ENCODE measurements at regions not wholly inside any gene's neighbourhood (a gene's known extent, or its start where the extent isn't known, plus 50 kb on each side); places are given as distances from the start of the nearest gene placed in this dataset.

DNA sequence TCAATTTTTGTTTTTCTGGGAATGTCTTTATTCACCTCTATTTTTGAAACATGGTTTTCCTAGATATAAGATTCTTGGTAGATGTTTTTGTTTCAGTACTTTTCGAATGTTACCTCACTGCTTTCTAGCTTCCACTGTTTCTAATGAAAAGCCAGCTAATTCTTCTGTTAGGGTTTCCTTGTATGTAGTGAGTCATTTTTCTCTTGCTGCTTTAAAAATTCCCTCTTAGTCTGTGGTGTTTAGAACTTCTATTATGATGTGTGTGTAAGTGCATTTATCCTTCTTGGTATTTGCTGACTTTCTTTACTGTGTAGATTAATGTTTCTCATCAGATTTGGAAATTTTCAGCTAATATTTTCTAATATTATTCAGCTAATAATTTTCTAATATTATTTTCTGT is 151.1 kb upstream of the OSTN start:
- no peak overlapping the region for H3K27ac ChIP-seq
- H3K4me1 ChIP-seq, result no peaks in the 10 kb centered on the region
- TF ChIP-seq, protein P1, sequence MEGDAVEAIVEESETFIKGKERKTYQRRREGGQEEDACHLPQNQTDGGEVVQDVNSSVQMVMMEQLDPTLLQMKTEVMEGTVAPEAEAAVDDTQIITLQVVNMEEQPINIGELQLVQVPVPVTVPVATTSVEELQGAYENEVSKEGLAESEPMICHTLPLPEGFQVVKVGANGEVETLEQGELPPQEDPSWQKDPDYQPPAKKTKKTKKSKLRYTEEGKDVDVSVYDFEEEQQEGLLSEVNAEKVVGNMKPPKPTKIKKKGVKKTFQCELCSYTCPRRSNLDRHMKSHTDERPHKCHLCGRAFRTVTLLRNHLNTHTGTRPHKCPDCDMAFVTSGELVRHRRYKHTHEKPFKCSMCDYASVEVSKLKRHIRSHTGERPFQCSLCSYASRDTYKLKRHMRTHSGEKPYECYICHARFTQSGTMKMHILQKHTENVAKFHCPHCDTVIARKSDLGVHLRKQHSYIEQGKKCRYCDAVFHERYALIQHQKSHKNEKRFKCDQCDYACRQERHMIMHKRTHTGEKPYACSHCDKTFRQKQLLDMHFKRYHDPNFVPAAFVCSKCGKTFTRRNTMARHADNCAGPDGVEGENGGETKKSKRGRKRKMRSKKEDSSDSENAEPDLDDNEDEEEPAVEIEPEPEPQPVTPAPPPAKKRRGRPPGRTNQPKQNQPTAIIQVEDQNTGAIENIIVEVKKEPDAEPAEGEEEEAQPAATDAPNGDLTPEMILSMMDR (IDR thresholded peaks at IDR 0.05), result no peak
- ATAC-seq (no peak), FAIRE-seq (no peak), DNase-seq (no peak)
- 81 to 83% methylated on average over 1 of the region's 1 CpG for WGBS, 2 donors
- no peaks in the 10 kb centered on the region for H3K27me3 ChIP-seq
- intact Hi-C loops (cut with DNase I), result no loop called here
- no peak overlapping the region for H3K4me3 ChIP-seq
- H3K36me3 ChIP-seq, result no peaks in the 10 kb centered on the region
- H3K9me3 ChIP-seq, result no peaks in the 10 kb centered on the region

DNA sequence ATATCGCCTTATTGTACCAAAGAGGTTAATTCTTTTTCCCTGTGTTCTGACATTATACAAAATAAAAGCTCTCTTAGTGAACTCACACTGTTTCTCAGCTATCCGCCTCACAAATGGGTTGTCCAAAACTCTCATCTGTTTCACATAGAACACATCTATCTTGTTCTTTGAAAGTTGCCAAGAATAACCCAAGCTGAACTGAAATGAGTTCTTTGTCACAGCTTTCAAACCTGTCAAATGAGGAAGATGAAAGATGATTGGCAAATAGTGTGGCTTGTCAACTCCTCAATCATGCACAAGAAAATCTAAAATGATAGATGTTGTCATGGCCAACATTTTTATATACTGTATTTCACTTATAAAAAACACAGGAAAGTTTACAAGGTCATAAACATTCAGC is 168.1 kb upstream of the OSTN start:
- H3K4me1 ChIP-seq, result no peaks in the 10 kb centered on the region
- 76 to 79% methylated on average over 2 of the region's 2 CpGs for WGBS, 2 donors
- no peaks in the 10 kb centered on the region for H3K27me3 ChIP-seq
- no peak for FAIRE-seq
- H3K9me3 ChIP-seq, result no peaks in the 10 kb centered on the region
- ATAC-seq, result no peak
- H3K27ac ChIP-seq, result no peak overlapping the region
- intact Hi-C loops (cut with DNase I), result no loop called here
- DNase-seq, result no peak
- no peaks in the 10 kb centered on the region for H3K36me3 ChIP-seq
- TF ChIP-seq, protein P1 (IDR thresholded peaks at IDR 0.05), result no peak
- no peak overlapping the region for H3K4me3 ChIP-seq

DNA sequence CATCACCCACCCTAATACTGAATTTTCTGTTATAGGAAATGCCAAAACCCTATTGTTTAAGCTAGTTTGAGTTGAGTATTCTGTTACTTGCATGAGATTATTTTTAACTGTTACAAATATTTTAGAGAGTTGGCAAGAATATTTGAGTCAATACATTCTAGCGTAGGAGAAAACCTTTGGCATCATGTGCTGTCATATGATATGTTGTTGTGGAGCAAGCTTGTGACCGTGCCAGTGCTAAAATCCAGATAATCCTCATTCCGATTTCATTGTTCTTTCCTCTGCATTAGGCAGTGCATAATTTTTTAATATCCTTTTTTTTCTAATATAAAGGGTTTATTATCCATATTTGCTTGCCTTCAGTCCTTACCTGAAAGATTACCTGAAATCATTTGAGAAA is 168.0 kb upstream of the GMNC start:
- 13 to 23% methylated on average over 3 of the region's 3 CpGs for WGBS, 2 donors
- DNase-seq (no peak), FAIRE-seq (no peak), ATAC-seq (no peak)
- no peaks in the 10 kb centered on the region for H3K9me3 ChIP-seq
- H3K27me3 ChIP-seq, result no peaks in the 10 kb centered on the region
- H3K36me3 ChIP-seq, result no peaks in the 10 kb centered on the region
- intact Hi-C loops (cut with DNase I), result no loop called here
- H3K27ac ChIP-seq, result no peak overlapping the region
- H3K4me1 ChIP-seq, result no peaks in the 10 kb centered on the region
- no peak overlapping the region for H3K4me3 ChIP-seq
- TF ChIP-seq, protein P1 (IDR thresholded peaks at IDR 0.05), result no peak

DNA sequence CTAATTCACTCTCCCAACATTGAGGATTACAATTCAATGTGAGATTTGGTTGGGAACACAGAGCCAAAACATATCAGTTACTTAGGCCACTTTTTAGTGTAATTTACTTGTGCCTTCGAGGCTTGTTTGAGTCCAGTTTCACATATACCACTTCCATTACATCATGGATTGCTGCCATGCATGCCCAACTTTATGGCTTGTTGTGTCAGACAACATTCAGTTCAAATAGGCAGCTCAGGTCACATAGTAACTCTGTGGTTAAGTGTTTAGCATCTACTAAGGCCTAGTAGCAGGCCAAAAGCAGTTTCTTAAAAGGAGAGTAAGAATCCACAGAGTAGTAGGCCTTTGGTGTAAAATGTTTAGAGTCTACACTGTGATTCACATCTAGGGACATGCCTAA is 164.3 kb upstream of the GMNC start:
- Histone ChIP-seq H3K27ac (no peak overlapping the region), H3K36me3 (no peaks in the 10 kb centered on the region), H3K4me1 (no peaks in the 10 kb centered on the region), H3K4me3 (no peak overlapping the region), H3K9me3 (no peaks in the 10 kb centered on the region), H3K27me3 (no peaks in the 10 kb centered on the region)
- FAIRE-seq (no peak), DNase-seq (no peak), ATAC-seq (no peak)
- TF ChIP-seq, protein P1 (IDR thresholded peaks at IDR 0.05), result no peak
- WGBS, 2 donors, result 46 to 83% methylated on average over 1 of the region's 1 CpG
- intact Hi-C loops (cut with DNase I), result no loop called here

DNA sequence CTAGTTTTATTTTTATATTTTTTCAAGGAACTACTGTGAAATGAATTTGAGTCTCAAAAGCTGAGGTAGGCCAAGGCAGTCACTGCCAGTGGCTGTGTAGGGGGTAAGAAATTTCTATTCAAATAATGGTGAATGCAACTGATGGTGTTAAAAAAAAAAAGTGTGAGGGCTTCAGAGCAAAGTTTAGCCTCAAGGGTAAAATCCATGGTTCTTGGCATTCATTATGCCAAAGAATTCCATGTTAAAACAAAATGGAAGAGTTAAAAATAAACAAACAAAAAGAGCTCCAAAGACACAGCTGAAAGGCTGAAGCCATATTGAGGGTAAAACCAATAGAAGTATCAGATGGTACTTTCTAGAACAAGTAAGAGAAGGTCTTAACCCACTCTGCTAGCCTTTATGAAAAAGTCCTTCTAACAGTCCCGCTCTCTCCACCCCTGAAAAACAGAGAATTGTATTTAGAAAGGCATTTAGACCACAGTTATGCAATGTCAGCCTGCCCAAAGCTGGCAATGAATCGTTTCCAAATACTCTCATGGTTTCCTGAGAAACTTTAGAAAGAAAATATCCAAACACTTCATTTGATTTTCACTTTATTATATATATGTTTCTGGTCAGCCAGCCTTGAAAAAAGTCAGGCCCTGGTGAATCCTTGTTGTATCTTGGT is 158.4 kb upstream of the GMNC start:
- H3K27ac ChIP-seq, result no peak overlapping the region
- no peaks in the 10 kb centered on the region for H3K36me3 ChIP-seq
- H3K9me3 ChIP-seq, result no peaks in the 10 kb centered on the region
- H3K4me3 ChIP-seq, result no peak overlapping the region
- H3K4me1 ChIP-seq, result no peaks in the 10 kb centered on the region
- FAIRE-seq (no peak), ATAC-seq (no peak), DNase-seq (no peak)
- H3K27me3 ChIP-seq, result no peaks in the 10 kb centered on the region
- TF ChIP-seq, protein P1 (IDR thresholded peaks at IDR 0.05), result no peak
- intact Hi-C loops (cut with DNase I), result no loop called here
- WGBS, 2 donors, result 64 to 71% methylated on average over 2 of the region's 2 CpGs

Data from pancreas (tissue), 10 donors.